GM23338 (cell line): ENCODE measurements at regions not wholly inside any gene's neighbourhood (a gene's known extent, or its start where the extent isn't known, plus 50 kb on each side); places are given as distances from the start of the nearest gene placed in this dataset.

Experiments used
- ATAC-seq: fragments of 200-7000 bp; cut with Tn5 transposase; 3 replicates; pipeline ENCODE4 v1.9.1; 2020
- DNase-seq: peaks from one replicate; pipeline ENCODE4 v3.0.0-alpha.2; 2015; ENCODE audit warnings: low spot score
- H2AFZ ChIP-seq: fragments of 200-600 bp; sonication (generic); 2 replicates; pipeline ENCODE4 v1.8.0; 2016; ENCODE audit warnings: antibody characterized with exemption, mild to moderate bottlenecking, moderate library complexity
- H3F3A ChIP-seq: fragments of 200-600 bp; sonication (generic); replicated peaks from 2 replicates; pipeline ENCODE4 v1.8.0; 2017; ENCODE audit warnings: antibody characterized with exemption, mixed run types, low read depth
- H3K27ac ChIP-seq: fragments of 200-600 bp; sonication (generic); 2 replicates; pipeline ENCODE4 v1.6.1; 2016; ENCODE audit warnings: low read depth
- H3K27me3 ChIP-seq: fragments of 200-600 bp; sonication (generic); 2 replicates; pipeline ENCODE4 v1.8.0; 2016; ENCODE audit warnings: mild to moderate bottlenecking, mixed run types, moderate library complexity; ENCODE audit not compliant: insufficient read depth
- H3K36me3 ChIP-seq: fragments of 200-600 bp; sonication (generic); 2 replicates; pipeline ENCODE4 v1.8.0; 2016; ENCODE audit warnings: mild to moderate bottlenecking; ENCODE audit not compliant: insufficient read depth
- H3K4me1 ChIP-seq: fragments of 200-600 bp; sonication (generic); 2 replicates; pipeline ENCODE4 v1.8.0; 2016; ENCODE audit warnings: mild to moderate bottlenecking, moderate library complexity; ENCODE audit not compliant: insufficient read depth
- H3K4me2 ChIP-seq: fragments of 200-600 bp; sonication (generic); 2 replicates; pipeline ENCODE4 v1.7.1; 2017; ENCODE audit warnings: mixed run types
- H3K4me3 ChIP-seq: fragments of 200-600 bp; sonication (generic); 2 replicates; pipeline ENCODE4 v1.6.1; 2016; ENCODE audit warnings: mixed run types
- H3K79me2 ChIP-seq: fragments of 200-600 bp; sonication (generic); replicated peaks from 2 replicates; pipeline ENCODE4 v1.8.0; 2017; ENCODE audit warnings: mild to moderate bottlenecking; ENCODE audit not compliant: insufficient read depth
- H3K9me2 ChIP-seq: fragments of 200-600 bp; sonication (generic); 2 replicates; pipeline ENCODE4 v1.8.0; 2017; ENCODE audit not compliant: insufficient read depth
- H4K20me1 ChIP-seq: fragments of 200-600 bp; sonication (generic); replicated peaks from 2 replicates; pipeline ENCODE4 v1.8.0; 2017; ENCODE audit warnings: mild to moderate bottlenecking; ENCODE audit not compliant: insufficient read depth
- H3K27ac Mint-ChIP-seq: 2 replicates; pipeline ENCODE4 v1.8.0; 2020; ENCODE audit warnings: inconsistent platforms, mild to moderate bottlenecking, moderate library complexity, mixed read lengths
- H3K27me3 Mint-ChIP-seq: 3 replicates; pipeline ENCODE4 v1.8.0; 2022; ENCODE audit warnings: low read depth, mild to moderate bottlenecking, moderate library complexity, mixed read lengths, inconsistent platforms; ENCODE audit not compliant: insufficient read depth, poor library complexity
- H3K36me3 Mint-ChIP-seq: 3 replicates; pipeline ENCODE4 v1.8.0; 2021; ENCODE audit warnings: low read depth, mild to moderate bottlenecking, inconsistent platforms, moderate library complexity, mixed read lengths
- H3K4me1 Mint-ChIP-seq: 3 replicates; pipeline ENCODE4 v1.8.0; 2020; ENCODE audit warnings: mild to moderate bottlenecking, inconsistent platforms, mixed read lengths
- H3K4me3 Mint-ChIP-seq: 3 replicates; pipeline ENCODE4 v1.8.0; 2021; ENCODE audit warnings: moderate library complexity, mild to moderate bottlenecking, inconsistent platforms, mixed read lengths
- H3K9me3 Mint-ChIP-seq: 3 replicates; pipeline ENCODE4 v1.8.0; 2020; ENCODE audit warnings: moderate library complexity, mild to moderate bottlenecking, inconsistent platforms, mixed read lengths
- CREB1 ChIP-seq: fragments of 250-450 bp; sonication (Bioruptor Pico); IDR thresholded peaks from 2 replicates; pipeline ENCODE4 v1.5.0; 2020; ENCODE audit warnings: low read depth, mild to moderate bottlenecking, moderate library complexity
- EZH2 ChIP-seq: fragments of 200-600 bp; sonication (generic); IDR thresholded peaks from one replicate; pipeline ENCODE4 v1.8.0; 2017; ENCODE audit warnings: antibody characterized with exemption, mild to moderate bottlenecking, low read depth; ENCODE audit not compliant: unreplicated experiment
- POLR2AphosphoS5 ChIP-seq: IDR thresholded peaks from 2 replicates; pipeline ENCODE4 v1.6.1; 2016; ENCODE audit warnings: antibody characterized with exemption, low read depth
- ZNF114 ChIP-seq: fragments of 250-450 bp; sonication (Bioruptor Pico); IDR thresholded peaks from 2 replicates; pipeline ENCODE4 v1.5.0; 2020; ENCODE audit warnings: mild to moderate bottlenecking, moderate library complexity
- ZNF462 ChIP-seq: fragments of 250-450 bp; sonication (Bioruptor Pico); IDR thresholded peaks from 2 replicates; pipeline ENCODE4 v1.5.0; 2020; ENCODE audit warnings: mild to moderate bottlenecking, moderate library complexity
- TF ChIP-seq, protein P1 (sequence below): IDR thresholded peaks from one replicate; pipeline ENCODE4 v1.6.1; 2018; ENCODE audit warnings: antibody characterized with exemption; ENCODE audit not compliant: unreplicated experiment
- TF ChIP-seq, protein P2 (sequence below), 2 experiments: fragments of 200-600 bp in 1 of 2; sonication (generic) in 1 of 2; conservative IDR thresholded peaks; 2 replicates each; pipeline versions ENCODE4 v1.5.1 to v1.6.1; 2016 to 2017; ENCODE audit warnings: antibody characterized with exemption in 2 of 2, low read depth in 2 of 2, mild to moderate bottlenecking in 2 of 2, moderate library complexity in 1 of 2
- TF ChIP-seq, protein P3 (sequence below): IDR thresholded peaks from 2 replicates; pipeline ENCODE4 v1.6.1; 2016; ENCODE audit warnings: antibody characterized with exemption

DNA sequence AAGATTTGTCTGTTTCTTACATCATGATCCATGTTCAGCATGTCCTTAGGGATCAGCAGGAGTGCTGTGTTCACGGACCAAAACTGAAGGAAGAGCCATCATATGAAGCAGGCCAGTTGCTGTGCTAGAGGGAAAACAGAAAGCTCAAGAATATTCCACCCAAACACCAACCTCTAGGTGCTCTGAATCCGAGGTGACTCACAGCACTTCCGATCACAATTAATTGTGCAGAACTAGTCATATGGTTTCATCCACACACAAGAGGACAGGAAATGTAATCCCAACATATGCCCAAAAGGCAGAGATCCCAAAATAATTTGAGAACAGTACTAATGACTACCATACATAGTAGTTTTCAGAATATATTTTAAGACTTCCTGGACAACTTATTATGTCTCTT lies 257.9 kb upstream of the KCNH8 start (continued):
- TF ChIP-seq, protein P1, sequence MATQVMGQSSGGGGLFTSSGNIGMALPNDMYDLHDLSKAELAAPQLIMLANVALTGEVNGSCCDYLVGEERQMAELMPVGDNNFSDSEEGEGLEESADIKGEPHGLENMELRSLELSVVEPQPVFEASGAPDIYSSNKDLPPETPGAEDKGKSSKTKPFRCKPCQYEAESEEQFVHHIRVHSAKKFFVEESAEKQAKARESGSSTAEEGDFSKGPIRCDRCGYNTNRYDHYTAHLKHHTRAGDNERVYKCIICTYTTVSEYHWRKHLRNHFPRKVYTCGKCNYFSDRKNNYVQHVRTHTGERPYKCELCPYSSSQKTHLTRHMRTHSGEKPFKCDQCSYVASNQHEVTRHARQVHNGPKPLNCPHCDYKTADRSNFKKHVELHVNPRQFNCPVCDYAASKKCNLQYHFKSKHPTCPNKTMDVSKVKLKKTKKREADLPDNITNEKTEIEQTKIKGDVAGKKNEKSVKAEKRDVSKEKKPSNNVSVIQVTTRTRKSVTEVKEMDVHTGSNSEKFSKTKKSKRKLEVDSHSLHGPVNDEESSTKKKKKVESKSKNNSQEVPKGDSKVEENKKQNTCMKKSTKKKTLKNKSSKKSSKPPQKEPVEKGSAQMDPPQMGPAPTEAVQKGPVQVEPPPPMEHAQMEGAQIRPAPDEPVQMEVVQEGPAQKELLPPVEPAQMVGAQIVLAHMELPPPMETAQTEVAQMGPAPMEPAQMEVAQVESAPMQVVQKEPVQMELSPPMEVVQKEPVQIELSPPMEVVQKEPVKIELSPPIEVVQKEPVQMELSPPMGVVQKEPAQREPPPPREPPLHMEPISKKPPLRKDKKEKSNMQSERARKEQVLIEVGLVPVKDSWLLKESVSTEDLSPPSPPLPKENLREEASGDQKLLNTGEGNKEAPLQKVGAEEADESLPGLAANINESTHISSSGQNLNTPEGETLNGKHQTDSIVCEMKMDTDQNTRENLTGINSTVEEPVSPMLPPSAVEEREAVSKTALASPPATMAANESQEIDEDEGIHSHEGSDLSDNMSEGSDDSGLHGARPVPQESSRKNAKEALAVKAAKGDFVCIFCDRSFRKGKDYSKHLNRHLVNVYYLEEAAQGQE: no peak
- TF ChIP-seq POLR2AphosphoS5: no peak
- TF ChIP-seq, protein P2, sequence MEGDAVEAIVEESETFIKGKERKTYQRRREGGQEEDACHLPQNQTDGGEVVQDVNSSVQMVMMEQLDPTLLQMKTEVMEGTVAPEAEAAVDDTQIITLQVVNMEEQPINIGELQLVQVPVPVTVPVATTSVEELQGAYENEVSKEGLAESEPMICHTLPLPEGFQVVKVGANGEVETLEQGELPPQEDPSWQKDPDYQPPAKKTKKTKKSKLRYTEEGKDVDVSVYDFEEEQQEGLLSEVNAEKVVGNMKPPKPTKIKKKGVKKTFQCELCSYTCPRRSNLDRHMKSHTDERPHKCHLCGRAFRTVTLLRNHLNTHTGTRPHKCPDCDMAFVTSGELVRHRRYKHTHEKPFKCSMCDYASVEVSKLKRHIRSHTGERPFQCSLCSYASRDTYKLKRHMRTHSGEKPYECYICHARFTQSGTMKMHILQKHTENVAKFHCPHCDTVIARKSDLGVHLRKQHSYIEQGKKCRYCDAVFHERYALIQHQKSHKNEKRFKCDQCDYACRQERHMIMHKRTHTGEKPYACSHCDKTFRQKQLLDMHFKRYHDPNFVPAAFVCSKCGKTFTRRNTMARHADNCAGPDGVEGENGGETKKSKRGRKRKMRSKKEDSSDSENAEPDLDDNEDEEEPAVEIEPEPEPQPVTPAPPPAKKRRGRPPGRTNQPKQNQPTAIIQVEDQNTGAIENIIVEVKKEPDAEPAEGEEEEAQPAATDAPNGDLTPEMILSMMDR (conservative IDR thresholded peaks at IDR 0.05; ENCODE audit: low read depth in 2 of 2): no peak

DNA sequence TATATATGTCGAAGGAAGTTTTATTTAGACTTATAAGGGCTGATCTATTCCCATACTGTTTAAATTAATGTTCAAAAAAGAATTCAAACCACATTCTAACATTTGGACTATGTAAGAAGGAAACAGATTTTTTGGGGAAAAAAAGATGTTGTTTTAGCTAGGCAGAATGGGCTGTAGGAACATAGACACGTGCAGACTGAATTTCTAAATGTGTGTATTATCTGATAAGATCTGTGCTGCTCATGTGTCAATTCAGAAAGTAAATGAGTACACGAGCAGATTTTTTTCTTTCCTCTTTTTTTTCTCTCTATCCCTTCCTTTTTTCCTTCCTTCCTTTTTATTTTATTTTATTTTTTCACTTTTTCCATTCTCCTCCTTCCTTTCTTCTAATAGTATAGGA lies 259.5 kb upstream of the KCNH8 start:
- Histone ChIP-seq H3K36me3 (no peaks in the 10 kb centered on the region), H4K20me1 (no peaks in the 10 kb centered on the region), H3K27ac (no peak overlapping the region), H3K79me2 (no peaks in the 10 kb centered on the region), H3F3A (no peaks in the 10 kb centered on the region), H2AFZ (no peak overlapping the region), H3K27me3 (no peaks in the 10 kb centered on the region), H3K4me3 (no peak overlapping the region), H3K4me2 (no peak overlapping the region), H3K9me2 (peaks cover 10% of the 10 kb centered on the region; the same call in 1 of the 2 replicates), H3K4me1 (no peaks in the 10 kb centered on the region)
- Mint-ChIP-seq H3K4me3 (no peak overlapping the region), H3K27ac (no peak overlapping the region), H3K36me3 (no peaks in the 10 kb centered on the region), H3K4me1 (0 out of 3 replicates have a peak, but pooled peaks cover 3% of the 10 kb centered on the region), H3K9me3 (no peaks in the 10 kb centered on the region), H3K27me3 (no peaks in the 10 kb centered on the region)
- TF ChIP-seq CREB1 (CRISPR knock-in tag) (no peak), EZH2 (no peak), ZNF114 (CRISPR knock-in tag) (no peak)
- TF ChIP-seq, protein P3, sequence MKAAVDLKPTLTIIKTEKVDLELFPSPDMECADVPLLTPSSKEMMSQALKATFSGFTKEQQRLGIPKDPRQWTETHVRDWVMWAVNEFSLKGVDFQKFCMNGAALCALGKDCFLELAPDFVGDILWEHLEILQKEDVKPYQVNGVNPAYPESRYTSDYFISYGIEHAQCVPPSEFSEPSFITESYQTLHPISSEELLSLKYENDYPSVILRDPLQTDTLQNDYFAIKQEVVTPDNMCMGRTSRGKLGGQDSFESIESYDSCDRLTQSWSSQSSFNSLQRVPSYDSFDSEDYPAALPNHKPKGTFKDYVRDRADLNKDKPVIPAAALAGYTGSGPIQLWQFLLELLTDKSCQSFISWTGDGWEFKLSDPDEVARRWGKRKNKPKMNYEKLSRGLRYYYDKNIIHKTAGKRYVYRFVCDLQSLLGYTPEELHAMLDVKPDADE: no peak
- ATAC-seq (no peak), DNase-seq (no peak)

DNA sequence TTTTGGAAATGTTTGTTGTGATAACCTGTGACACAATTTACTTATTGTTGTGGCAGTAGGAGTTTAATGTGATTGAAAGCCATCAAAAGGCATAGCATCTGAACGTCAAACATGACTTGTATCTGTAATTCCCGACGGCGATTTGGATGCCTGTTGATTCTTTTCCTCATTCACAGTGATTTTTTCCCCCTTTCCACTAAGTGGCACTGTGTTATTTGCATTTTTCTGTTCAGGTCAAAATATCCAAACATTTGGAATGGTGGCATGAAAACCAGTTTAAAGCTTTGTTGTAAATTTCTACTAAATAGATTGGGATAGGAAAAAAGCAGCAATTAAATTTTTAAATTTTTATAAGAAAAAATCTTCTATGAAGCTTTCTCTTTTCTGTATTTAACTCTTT lies 259.9 kb upstream of the KCNH8 start:
- H3K27me3 Mint-ChIP-seq: no peaks in the 10 kb centered on the region
- no peak overlapping the region for H3K4me2 ChIP-seq
- H3K4me3 Mint-ChIP-seq: no peak overlapping the region
- no peaks in the 10 kb centered on the region for H3K9me3 Mint-ChIP-seq
- H3K9me2 ChIP-seq: peaks cover 10% of the 10 kb centered on the region; the same call in 1 of the 2 replicates
- no peaks in the 10 kb centered on the region for H3K36me3 Mint-ChIP-seq
- no peaks in the 10 kb centered on the region for H3K27me3 ChIP-seq
- H3F3A ChIP-seq: no peaks in the 10 kb centered on the region
- H3K36me3 ChIP-seq: no peaks in the 10 kb centered on the region
- no peaks in the 10 kb centered on the region for H3K79me2 ChIP-seq
- H3K27ac ChIP-seq: no peak overlapping the region
- no peaks in the 10 kb centered on the region for H4K20me1 ChIP-seq
- H3K4me1 Mint-ChIP-seq: 0 out of 3 replicates have a peak, but pooled peaks cover 3% of the 10 kb centered on the region
- DNase-seq (no peak), ATAC-seq (no peak)
- H3K27ac Mint-ChIP-seq: no peak overlapping the region
- H3K4me3 ChIP-seq: no peak overlapping the region
- H3K4me1 ChIP-seq: no peaks in the 10 kb centered on the region
- H2AFZ ChIP-seq: no peak overlapping the region
- no peak for TF ChIP-seq ZNF462 (CRISPR knock-in tag)
